ENCODE measurements at regions not wholly inside any gene's neighbourhood (a gene's known extent, or its start where the extent isn't known, plus 50 kb on each side); places are given as distances from the start of the nearest gene placed in this dataset.

DNA sequence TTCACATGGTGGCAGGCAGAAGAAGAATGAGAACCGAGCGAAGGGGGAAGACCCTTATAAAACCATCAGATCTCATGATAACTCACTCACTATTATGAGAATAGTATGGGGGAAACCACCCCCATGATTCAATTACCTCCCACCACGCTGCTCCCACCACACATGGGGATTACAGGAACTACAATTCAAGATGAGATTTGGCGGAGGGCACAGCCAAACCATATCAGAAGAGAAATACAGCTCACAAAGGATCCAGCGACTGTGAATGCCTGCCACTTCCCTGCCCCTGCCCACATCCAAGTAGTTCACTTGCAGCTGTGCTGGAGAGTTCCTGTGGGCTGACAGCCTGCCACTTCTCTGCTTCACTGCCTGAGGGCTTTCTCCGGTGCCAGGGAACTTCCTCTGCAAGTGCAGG is 148.7 kb downstream of the C7orf25 start:
- Histone ChIP-seq H3K9me3 (ENCODE audit: insufficient read depth, low read length, severe bottlenecking) (peaks cover 3% of the 10 kb centered on the region), H3K9ac (ENCODE audit: low read depth, low read length) (no peak overlapping the region), H4K20me1 (ENCODE audit: insufficient read depth, low read length) (no peaks in the 10 kb centered on the region), H3K4me1 (ENCODE audit: insufficient read depth, low read length) (peaks cover 9% of the 10 kb centered on the region; the same call in 1 of the 2 replicates), H3K27me3 (ENCODE audit: insufficient read depth, low read length, poor library complexity) (peaks cover 2% of the 10 kb centered on the region), H3K4me3 (ENCODE audit: low read depth in 1 of 2, low read length in 2 of 2) (no peak overlapping the region), H3K27ac (ENCODE audit: low read length) (no peak overlapping the region), H2AFZ (ENCODE audit: low read depth, low read length) (no peak overlapping the region), H3K4me2 (ENCODE audit: insufficient read depth, low read length) (peak overlapping the region; percentile 19; the same call in 1 of the 2 replicates), H3K36me3 (ENCODE audit: insufficient read depth, low read length) (no peaks in the 10 kb centered on the region), H3K79me2 (ENCODE audit: insufficient read depth, low read length) (no peaks in the 10 kb centered on the region)
- TF ChIP-seq EZH2 (IDR thresholded peaks at IDR 0.05; ENCODE audit: borderline replicate concordance, low read depth, low read length, severe bottlenecking) (no peak), CTCF (IDR thresholded peaks at IDR 0.05; ENCODE audit: borderline replicate concordance, extremely low read depth, low read length, poor library complexity, severe bottlenecking) (no peak)
- DNase-seq: peak; percentile 28
- peak; percentile 77 for ATAC-seq (ENCODE audit: insufficient read depth, low read depth)

GRCh38 chr7:42761486-42761885 is 150.4 kb downstream of the C7orf25 start:
- H3K27ac ChIP-seq (ENCODE audit: low read length): no peak overlapping the region
- no peaks in the 10 kb centered on the region for H3K79me2 ChIP-seq (ENCODE audit: insufficient read depth, low read length)
- no peak overlapping the region for H2AFZ ChIP-seq (ENCODE audit: low read depth, low read length)
- peaks cover 3% of the 10 kb centered on the region for H3K9me3 ChIP-seq (ENCODE audit: insufficient read depth, low read length, severe bottlenecking)
- H3K4me2 ChIP-seq (ENCODE audit: insufficient read depth, low read length): no peak overlapping the region
- H4K20me1 ChIP-seq (ENCODE audit: insufficient read depth, low read length): no peaks in the 10 kb centered on the region
- no peaks in the 10 kb centered on the region for H3K36me3 ChIP-seq (ENCODE audit: insufficient read depth, low read length)
- H3K27me3 ChIP-seq (ENCODE audit: insufficient read depth, low read length, poor library complexity): peaks cover 2% of the 10 kb centered on the region
- no peak overlapping the region for H3K4me3 ChIP-seq (ENCODE audit: low read depth in 1 of 2, low read length in 2 of 2)
- peaks cover 9% of the 10 kb centered on the region; the same call in 1 of the 2 replicates for H3K4me1 ChIP-seq (ENCODE audit: insufficient read depth, low read length)
- no peak overlapping the region for H3K9ac ChIP-seq (ENCODE audit: low read depth, low read length)
- DNase-seq (no peak), ATAC-seq (ENCODE audit: insufficient read depth, low read depth) (no peak)
- TF ChIP-seq EZH2 (IDR thresholded peaks at IDR 0.05; ENCODE audit: borderline replicate concordance, low read depth, low read length, severe bottlenecking) (no peak), CTCF (IDR thresholded peaks at IDR 0.05; ENCODE audit: borderline replicate concordance, extremely low read depth, low read length, poor library complexity, severe bottlenecking) (no peak)

GRCh38 chr7:42758124-42758523 is 153.7 kb downstream of the C7orf25 start:
- no peaks in the 10 kb centered on the region for H3K36me3 ChIP-seq (ENCODE audit: insufficient read depth, low read length)
- H3K4me1 ChIP-seq (ENCODE audit: insufficient read depth, low read length): peaks cover 8% of the 10 kb centered on the region; the same call in 1 of the 2 replicates
- H3K27ac ChIP-seq (ENCODE audit: low read length): no peak overlapping the region
- DNase-seq (no peak), ATAC-seq (ENCODE audit: insufficient read depth, low read depth) (no peak)
- no peak overlapping the region for H3K4me2 ChIP-seq (ENCODE audit: insufficient read depth, low read length)
- H3K9ac ChIP-seq (ENCODE audit: low read depth, low read length): no peak overlapping the region
- H3K79me2 ChIP-seq (ENCODE audit: insufficient read depth, low read length): no peaks in the 10 kb centered on the region
- peaks cover 3% of the 10 kb centered on the region for H3K9me3 ChIP-seq (ENCODE audit: insufficient read depth, low read length, severe bottlenecking)
- H3K27me3 ChIP-seq (ENCODE audit: insufficient read depth, low read length, poor library complexity): no peaks in the 10 kb centered on the region
- H4K20me1 ChIP-seq (ENCODE audit: insufficient read depth, low read length): no peaks in the 10 kb centered on the region
- no peak for TF ChIP-seq CTCF (IDR thresholded peaks at IDR 0.05; ENCODE audit: borderline replicate concordance, extremely low read depth, low read length, poor library complexity, severe bottlenecking)
- H3K4me3 ChIP-seq (ENCODE audit: low read depth in 1 of 2, low read length in 2 of 2): no peak overlapping the region
- H2AFZ ChIP-seq (ENCODE audit: low read depth, low read length): no peak overlapping the region

DNA sequence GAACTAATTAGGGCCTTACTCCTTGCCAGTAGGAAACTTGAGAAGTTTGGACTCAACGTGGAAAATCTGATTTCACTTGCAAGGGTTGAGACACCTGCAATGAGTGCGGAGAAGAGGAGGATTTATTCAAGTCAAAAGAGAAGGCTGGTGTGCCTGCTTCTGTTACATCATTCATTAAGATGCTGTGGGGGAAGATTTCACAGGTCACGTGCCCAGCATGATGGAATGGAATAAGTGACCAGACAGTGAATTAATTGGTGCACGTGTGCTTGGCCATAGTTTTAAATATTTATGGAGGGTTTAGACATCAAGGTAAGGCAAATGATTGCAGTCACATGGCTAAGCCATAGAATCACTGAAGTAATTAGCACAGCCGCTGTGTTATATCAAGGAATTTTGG is 155.0 kb downstream of the C7orf25 start:
- Histone ChIP-seq H3K4me1 (ENCODE audit: insufficient read depth, low read length) (no peaks in the 10 kb centered on the region), H3K4me2 (ENCODE audit: insufficient read depth, low read length) (no peak overlapping the region), H2AFZ (ENCODE audit: low read depth, low read length) (no peak overlapping the region), H3K27me3 (ENCODE audit: insufficient read depth, low read length, poor library complexity) (no peaks in the 10 kb centered on the region), H3K79me2 (ENCODE audit: insufficient read depth, low read length) (no peaks in the 10 kb centered on the region), H3K27ac (ENCODE audit: low read length) (no peak overlapping the region), H3K4me3 (ENCODE audit: low read depth in 1 of 2, low read length in 2 of 2) (no peak overlapping the region), H3K36me3 (ENCODE audit: insufficient read depth, low read length) (no peaks in the 10 kb centered on the region), H3K9me3 (ENCODE audit: insufficient read depth, low read length, severe bottlenecking) (peaks cover 3% of the 10 kb centered on the region), H3K9ac (ENCODE audit: low read depth, low read length) (no peak overlapping the region), H4K20me1 (ENCODE audit: insufficient read depth, low read length) (no peaks in the 10 kb centered on the region)
- DNase-seq (no peak), ATAC-seq (ENCODE audit: insufficient read depth, low read depth) (no peak)
- no peak for TF ChIP-seq CTCF (IDR thresholded peaks at IDR 0.05; ENCODE audit: borderline replicate concordance, extremely low read depth, low read length, poor library complexity, severe bottlenecking)
- TF ChIP-seq EZH2 (IDR thresholded peaks at IDR 0.05; ENCODE audit: borderline replicate concordance, low read depth, low read length, severe bottlenecking): no peak

Data from DND-41 (cell line).